ENCODE measurements at regions not wholly inside any gene's neighbourhood (a gene's known extent, or its start where the extent isn't known, plus 50 kb on each side); places are given as distances from the start of the nearest gene placed in this dataset.

GRCh38 chr3:157958457-157958856, 147.8 kb downstream of the SHOX2 start:
- TF ChIP-seq CEBPB (IDR thresholded peaks at IDR 0.05) (no peak), FOXM1 (IDR thresholded peaks at IDR 0.05; ENCODE audit: borderline replicate concordance, low read depth) (no peak), YY1 (IDR thresholded peaks at IDR 0.05; ENCODE audit: low read depth) (no peak), TCF12 (IDR thresholded peaks at IDR 0.05; ENCODE audit: low read depth) (no peak), TAF1 (IDR thresholded peaks at IDR 0.05; ENCODE audit: low read depth) (no peak), TEAD4 (IDR thresholded peaks at IDR 0.05) (no peak), EP300 (IDR thresholded peaks at IDR 0.05; ENCODE audit: borderline replicate concordance) (no peak), RAD21 (IDR thresholded peaks at IDR 0.05; ENCODE audit: low read depth) (no peak), ZBTB7A (IDR thresholded peaks at IDR 0.05; ENCODE audit: low read depth) (no peak), USF1 (IDR thresholded peaks at IDR 0.05) (no peak), EGR1 (IDR thresholded peaks at IDR 0.05) (no peak), REST (IDR thresholded peaks at IDR 0.05; ENCODE audit: low read depth) (no peak), NFIC (IDR thresholded peaks at IDR 0.05) (no peak), CREB1 (IDR thresholded peaks at IDR 0.05; ENCODE audit: low read depth) (no peak)
- TF ChIP-seq, protein P1, sequence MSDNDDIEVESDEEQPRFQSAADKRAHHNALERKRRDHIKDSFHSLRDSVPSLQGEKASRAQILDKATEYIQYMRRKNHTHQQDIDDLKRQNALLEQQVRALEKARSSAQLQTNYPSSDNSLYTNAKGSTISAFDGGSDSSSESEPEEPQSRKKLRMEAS (IDR thresholded peaks at IDR 0.05), result no peak

DNA sequence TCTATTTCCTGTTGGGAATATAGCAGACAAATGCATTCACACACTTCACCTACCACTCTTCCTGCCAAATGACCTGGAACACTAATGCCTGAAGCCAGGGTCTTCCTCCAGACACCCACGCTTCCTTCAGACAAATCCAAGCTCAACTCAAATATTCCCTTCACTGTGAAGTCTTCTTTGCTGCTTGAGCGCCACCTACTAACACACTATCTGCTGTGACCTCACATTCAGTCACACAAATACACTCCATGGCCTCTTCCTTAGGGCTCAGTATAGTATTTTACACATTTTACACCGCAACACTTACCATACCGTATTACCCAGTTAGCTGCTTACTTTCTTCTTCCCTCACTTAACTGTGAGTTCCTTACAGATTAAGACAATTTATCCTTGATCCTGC, 149.4 kb downstream of the SHOX2 start:
- TF ChIP-seq NFIC (IDR thresholded peaks at IDR 0.05), result no peak
- no peak for TF ChIP-seq YY1 (IDR thresholded peaks at IDR 0.05; ENCODE audit: low read depth)
- no peak for TF ChIP-seq EP300 (IDR thresholded peaks at IDR 0.05; ENCODE audit: borderline replicate concordance)
- no peak for TF ChIP-seq FOXM1 (IDR thresholded peaks at IDR 0.05; ENCODE audit: borderline replicate concordance, low read depth)
- TF ChIP-seq, protein P1 (IDR thresholded peaks at IDR 0.05), result no peak
- TF ChIP-seq TAF1 (IDR thresholded peaks at IDR 0.05; ENCODE audit: low read depth), result no peak
- TF ChIP-seq REST (IDR thresholded peaks at IDR 0.05; ENCODE audit: low read depth), result no peak
- TF ChIP-seq ZBTB7A (IDR thresholded peaks at IDR 0.05; ENCODE audit: low read depth), result no peak
- no peak for TF ChIP-seq CREB1 (IDR thresholded peaks at IDR 0.05; ENCODE audit: low read depth)
- no peak for TF ChIP-seq TEAD4 (IDR thresholded peaks at IDR 0.05)
- TF ChIP-seq CEBPB (IDR thresholded peaks at IDR 0.05), result no peak
- no peak for TF ChIP-seq EGR1 (IDR thresholded peaks at IDR 0.05)
- TF ChIP-seq USF1 (IDR thresholded peaks at IDR 0.05), result no peak
- TF ChIP-seq RAD21 (IDR thresholded peaks at IDR 0.05; ENCODE audit: low read depth), result no peak
- no peak for TF ChIP-seq TCF12 (IDR thresholded peaks at IDR 0.05; ENCODE audit: low read depth)

DNA sequence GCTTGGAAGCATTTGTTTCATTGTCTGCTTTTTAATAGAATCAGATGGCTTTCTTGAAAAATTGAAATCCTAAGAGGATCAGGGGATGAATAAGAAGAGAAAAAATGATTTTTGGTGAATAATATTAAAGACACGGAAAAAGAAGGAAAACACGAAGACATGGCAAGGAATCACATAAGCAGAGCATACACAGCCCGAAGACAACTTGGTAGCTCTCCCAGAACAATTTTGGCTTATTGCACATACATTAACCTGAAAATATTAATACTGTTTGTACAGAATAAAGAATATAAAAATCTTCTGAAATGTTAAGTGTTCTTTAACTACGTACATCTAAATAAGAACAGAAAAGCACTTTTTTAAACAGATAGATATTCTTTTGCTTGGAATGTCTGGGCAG, 150.0 kb downstream of the SHOX2 start:
- TF ChIP-seq NFIC (IDR thresholded peaks at IDR 0.05) (no peak), TCF12 (IDR thresholded peaks at IDR 0.05; ENCODE audit: low read depth) (no peak), CREB1 (IDR thresholded peaks at IDR 0.05; ENCODE audit: low read depth) (no peak), FOXM1 (IDR thresholded peaks at IDR 0.05; ENCODE audit: borderline replicate concordance, low read depth) (no peak), ZBTB7A (IDR thresholded peaks at IDR 0.05; ENCODE audit: low read depth) (no peak), TEAD4 (IDR thresholded peaks at IDR 0.05) (no peak), EGR1 (IDR thresholded peaks at IDR 0.05) (no peak), REST (IDR thresholded peaks at IDR 0.05; ENCODE audit: low read depth) (no peak), YY1 (IDR thresholded peaks at IDR 0.05; ENCODE audit: low read depth) (no peak), RAD21 (IDR thresholded peaks at IDR 0.05; ENCODE audit: low read depth) (no peak), EP300 (IDR thresholded peaks at IDR 0.05; ENCODE audit: borderline replicate concordance) (no peak), CEBPB (IDR thresholded peaks at IDR 0.05) (no peak), USF1 (IDR thresholded peaks at IDR 0.05) (no peak), TAF1 (IDR thresholded peaks at IDR 0.05; ENCODE audit: low read depth) (no peak)
- TF ChIP-seq, protein P1 (IDR thresholded peaks at IDR 0.05), result no peak
